NCI-H2081 (cell line): ENCODE measurements at regions not wholly inside any gene's neighbourhood (a gene's known extent, or its start where the extent isn't known, plus 50 kb on each side); places are given as distances from the start of the nearest gene placed in this dataset.
A peak's percentile ranks its signal among the peaks of the same experiment; 100 is the strongest.

ENCODE experiments used
- DNase-seq, 2 experiments: peaks; one replicate each; lab custom pipeline; 2025; lab: John Stamatoyannopoulos, UW

- no peak for DNase-seq
Measured at GRCh38 chr10:29028486-29028885, 260.4 kb upstream of the LYZL1 start.

- DNase-seq = peak in 1 of 2 experiments; percentile 1
Measured at GRCh38 chr10:29030900-29031299, 258.0 kb upstream of the LYZL1 start.

- DNase-seq = no peak
Measured at GRCh38 chr10:29032169-29032568, 256.7 kb upstream of the LYZL1 start.

GRCh38 chr10:29033311-29033940 is 255.4 kb upstream of the LYZL1 start:
- DNase-seq = no peak

- no peak for DNase-seq
Measured at GRCh38 chr10:29034592-29034991, 254.3 kb upstream of the LYZL1 start.

GRCh38 chr10:29035721-29036120 is 253.1 kb upstream of the LYZL1 start:
- DNase-seq = no peak

- no peak for DNase-seq
Measured at GRCh38 chr10:29037348-29038113, 251.3 kb upstream of the LYZL1 start.

- DNase-seq = no peak
Measured at GRCh38 chr10:29039091-29039490, 249.8 kb upstream of the LYZL1 start.

GRCh38 chr10:29039677-29040189 is 249.1 kb upstream of the LYZL1 start:
- no peak for DNase-seq

- DNase-seq = no peak
Measured at GRCh38 chr10:29041616-29042015, 247.3 kb upstream of the LYZL1 start.

GRCh38 chr10:29048506-29048905 is 240.4 kb upstream of the LYZL1 start:
- DNase-seq = no peak

GRCh38 chr10:29050081-29050480 is 238.8 kb upstream of the LYZL1 start:
- DNase-seq = no peak

- DNase-seq = no peak
Measured at GRCh38 chr10:29055101-29055500, 233.8 kb upstream of the LYZL1 start.

- DNase-seq = no peak
Measured at GRCh38 chr10:29056729-29057128, 232.1 kb upstream of the LYZL1 start.

- DNase-seq = no peak
Measured at GRCh38 chr10:29057822-29058331, 231.0 kb upstream of the LYZL1 start.

- no peak for DNase-seq
Measured at GRCh38 chr10:29063806-29064644, 224.8 kb upstream of the LYZL1 start.

- DNase-seq = no peak
Measured at GRCh38 chr10:29064680-29065079, 224.2 kb upstream of the LYZL1 start.

- no peak for DNase-seq
Measured at GRCh38 chr10:29067161-29067560, 221.7 kb upstream of the LYZL1 start.

- no peak for DNase-seq
Measured at GRCh38 chr10:29067628-29068027, 221.2 kb upstream of the LYZL1 start.

GRCh38 chr10:29068302-29068701 is 220.6 kb upstream of the LYZL1 start:
- no peak for DNase-seq

- DNase-seq = no peak
Measured at GRCh38 chr10:29068966-29069365, 219.9 kb upstream of the LYZL1 start.

- no peak for DNase-seq
Measured at GRCh38 chr10:29069941-29070340, 218.9 kb upstream of the LYZL1 start.
